GM12891 (cell line): ENCODE measurements at regions not wholly inside any gene's neighbourhood (a gene's known extent, or its start where the extent isn't known, plus 50 kb on each side); places are given as distances from the start of the nearest gene placed in this dataset.

Experiments used
- POLR2A ChIP-seq: IDR thresholded peaks from 2 replicates; pipeline ENCODE4 v1.6.1; 2011; ENCODE audit warnings: low read depth, low read length, control low read depth
- POLR2AphosphoS5 ChIP-seq: IDR thresholded peaks from 2 replicates; pipeline ENCODE4 v1.6.1; 2011; ENCODE audit warnings: low read depth, low read length, control low read depth
- TAF1 ChIP-seq: IDR thresholded peaks from 2 replicates; pipeline ENCODE4 v1.6.1; 2011; ENCODE audit warnings: low read depth, low read length, control low read depth

- TF ChIP-seq POLR2A (no peak), POLR2AphosphoS5 (no peak), TAF1 (no peak)
Measured at GRCh38 chr9:103919605-103920209, 174.4 kb upstream of the SMC2 start.
